Jurkat, Clone E6-1 (cell line): ENCODE measurements at regions not wholly inside any gene's neighbourhood (a gene's known extent, or its start where the extent isn't known, plus 50 kb on each side); places are given as distances from the start of the nearest gene placed in this dataset.

Experiments
- DNase-seq: peaks from one replicate; pipeline ENCODE4 v3.0.0-alpha.2; 2011; ENCODE audit warnings: low read depth, low spot score
- H3K4me3 ChIP-seq: 2 replicates; pipeline ENCODE4 v1.5.1; 2011; ENCODE audit warnings: mild to moderate bottlenecking, low read length, control low read depth, moderate library complexity

- H3K4me3 ChIP-seq = no peak overlapping the region
- DNase-seq = no peak
Measured at GRCh38 chr3:43962043-43962442, 271.3 kb downstream of the ABHD5 start.

GRCh38 chr3:43963208-43963607, 272.5 kb downstream of the ABHD5 start:
- no peak overlapping the region for H3K4me3 ChIP-seq
- DNase-seq = no peak

- no peak overlapping the region for H3K4me3 ChIP-seq
- DNase-seq = no peak
Measured at GRCh38 chr3:43964640-43965039, 273.9 kb downstream of the ABHD5 start.

- no peak overlapping the region for H3K4me3 ChIP-seq
- no peak for DNase-seq
Measured at GRCh38 chr3:43965656-43966055, 274.9 kb downstream of the ABHD5 start.

- DNase-seq = no peak
- no peak overlapping the region for H3K4me3 ChIP-seq
Measured at GRCh38 chr3:43966126-43966525, 275.4 kb downstream of the ABHD5 start.

GRCh38 chr3:43966530-43966929, 275.2 kb upstream of the TOPAZ1 start:
- H3K4me3 ChIP-seq = no peak overlapping the region

GRCh38 chr3:43968465-43968864, 273.2 kb upstream of the TOPAZ1 start:
- no peak overlapping the region for H3K4me3 ChIP-seq
- DNase-seq = no peak

More at GRCh38 chr3:43966530-43966929, 275.2 kb upstream of the TOPAZ1 start:
- DNase-seq = no peak

GRCh38 chr3:43969944-43970343, 271.7 kb upstream of the TOPAZ1 start:
- no peak overlapping the region for H3K4me3 ChIP-seq
- no peak for DNase-seq

- DNase-seq = no peak
- no peak overlapping the region for H3K4me3 ChIP-seq
Measured at GRCh38 chr3:43970351-43970750, 271.3 kb upstream of the TOPAZ1 start.

- DNase-seq = no peak
- H3K4me3 ChIP-seq = no peak overlapping the region
Measured at GRCh38 chr3:43970920-43971319, 270.8 kb upstream of the TOPAZ1 start.

GRCh38 chr3:43971486-43971885, 270.2 kb upstream of the TOPAZ1 start:
- no peak overlapping the region for H3K4me3 ChIP-seq
- no peak for DNase-seq

GRCh38 chr3:43978708-43979107, 263.0 kb upstream of the TOPAZ1 start:
- no peak overlapping the region for H3K4me3 ChIP-seq
- no peak for DNase-seq

- H3K4me3 ChIP-seq = no peak overlapping the region
- DNase-seq = no peak
Measured at GRCh38 chr3:43979645-43980044, 262.0 kb upstream of the TOPAZ1 start.

- peak overlapping the region; percentile 27 for H3K4me3 ChIP-seq
- peak; percentile 6 for DNase-seq
Measured at GRCh38 chr3:43994657-43995546, 246.8 kb upstream of the TOPAZ1 start.

GRCh38 chr3:43995547-43996378, 245.9 kb upstream of the TOPAZ1 start:
- H3K4me3 ChIP-seq = peak overlapping the region; percentile 18
- no peak for DNase-seq

- DNase-seq = no peak
- no peak overlapping the region for H3K4me3 ChIP-seq
Measured at GRCh38 chr3:43996379-43997301, 245.0 kb upstream of the TOPAZ1 start.

- H3K4me3 ChIP-seq = no peak overlapping the region
- no peak for DNase-seq
Measured at GRCh38 chr3:43997316-43997715, 244.4 kb upstream of the TOPAZ1 start.

- no peak for DNase-seq
- H3K4me3 ChIP-seq = no peak overlapping the region
Measured at GRCh38 chr3:43997788-43998369, 243.8 kb upstream of the TOPAZ1 start.

GRCh38 chr3:43998370-43998835, 243.3 kb upstream of the TOPAZ1 start:
- peak overlapping the region; percentile 40 for H3K4me3 ChIP-seq
- DNase-seq = no peak
